Neural cell (in vitro differentiated cells): ENCODE measurements at regions not wholly inside any gene's neighbourhood (a gene's known extent, or its start where the extent isn't known, plus 50 kb on each side); places are given as distances from the start of the nearest gene placed in this dataset.

ENCODE experiments used
- EP300 ChIP-seq: fragments of 450-650 bp; conservative IDR thresholded peaks from 2 replicates; pipeline ENCODE4 v1.6.1; 2014; ENCODE audit warnings: antibody characterized with exemption, mild to moderate bottlenecking, moderate library complexity; ENCODE audit not compliant: poor library complexity, severe bottlenecking
- EZH2 ChIP-seq: fragments of 200-600, 300-800 bp; shearing (Covaris generic), sonication (generic); IDR thresholded peaks from 2 replicates; pipeline ENCODE4 v1.6.1; 2014; ENCODE audit warnings: antibody characterized with exemption, low read length, borderline replicate concordance, mild to moderate bottlenecking; ENCODE audit not compliant: insufficient read depth, poor library complexity, severe bottlenecking
- POLR2AphosphoS5 ChIP-seq: IDR thresholded peaks from 2 replicates; pipeline ENCODE4 v1.6.1; 2012
- RAD21 ChIP-seq: fragments of 450-650 bp; conservative IDR thresholded peaks from 2 replicates; pipeline ENCODE4 v1.6.1; 2014; ENCODE audit warnings: antibody characterized with exemption, mild to moderate bottlenecking, moderate library complexity
- SMC3 ChIP-seq: fragments of 450-650 bp; conservative IDR thresholded peaks from 2 replicates; pipeline ENCODE4 v1.6.1; 2014; ENCODE audit warnings: antibody characterized with exemption, mild to moderate bottlenecking, moderate library complexity; ENCODE audit not compliant: poor library complexity
- TAF1 ChIP-seq: IDR thresholded peaks from 2 replicates; pipeline ENCODE4 v1.6.1; 2012; ENCODE audit warnings: low read depth
- TF ChIP-seq, protein P1 (sequence below): fragments of 450-650 bp; IDR thresholded peaks from 2 replicates; pipeline ENCODE4 v1.5.1; 2014; ENCODE audit warnings: antibody characterized with exemption, mild to moderate bottlenecking, moderate library complexity; ENCODE audit not compliant: poor library complexity, severe bottlenecking

- TF ChIP-seq, protein P1, sequence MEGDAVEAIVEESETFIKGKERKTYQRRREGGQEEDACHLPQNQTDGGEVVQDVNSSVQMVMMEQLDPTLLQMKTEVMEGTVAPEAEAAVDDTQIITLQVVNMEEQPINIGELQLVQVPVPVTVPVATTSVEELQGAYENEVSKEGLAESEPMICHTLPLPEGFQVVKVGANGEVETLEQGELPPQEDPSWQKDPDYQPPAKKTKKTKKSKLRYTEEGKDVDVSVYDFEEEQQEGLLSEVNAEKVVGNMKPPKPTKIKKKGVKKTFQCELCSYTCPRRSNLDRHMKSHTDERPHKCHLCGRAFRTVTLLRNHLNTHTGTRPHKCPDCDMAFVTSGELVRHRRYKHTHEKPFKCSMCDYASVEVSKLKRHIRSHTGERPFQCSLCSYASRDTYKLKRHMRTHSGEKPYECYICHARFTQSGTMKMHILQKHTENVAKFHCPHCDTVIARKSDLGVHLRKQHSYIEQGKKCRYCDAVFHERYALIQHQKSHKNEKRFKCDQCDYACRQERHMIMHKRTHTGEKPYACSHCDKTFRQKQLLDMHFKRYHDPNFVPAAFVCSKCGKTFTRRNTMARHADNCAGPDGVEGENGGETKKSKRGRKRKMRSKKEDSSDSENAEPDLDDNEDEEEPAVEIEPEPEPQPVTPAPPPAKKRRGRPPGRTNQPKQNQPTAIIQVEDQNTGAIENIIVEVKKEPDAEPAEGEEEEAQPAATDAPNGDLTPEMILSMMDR: no peak
- no peak for TF ChIP-seq EZH2
- TF ChIP-seq RAD21: no peak
- no peak for TF ChIP-seq TAF1
- TF ChIP-seq EP300: no peak
- TF ChIP-seq POLR2AphosphoS5: no peak
- TF ChIP-seq SMC3: no peak
Observed at GRCh38 chr13:79988573-79988972, 352.4 kb downstream of the SPRY2 start.
